H1 (cell line): ENCODE measurements at regions not wholly inside any gene's neighbourhood (a gene's known extent, or its start where the extent isn't known, plus 50 kb on each side); places are given as distances from the start of the nearest gene placed in this dataset.

ENCODE experiments used
- CTCF ChIA-PET: fragments of 300-600 bp; sonication (Branson Sonifier 250); formaldehyde crosslinking; loops from one replicate; lab custom pipeline; 2021; ENCODE audit not compliant: partially characterized antibody; lab: Charles Lee
- POLR2A ChIA-PET: fragments of 300-600 bp; sonication (Branson Sonifier 250); formaldehyde crosslinking; loops from one replicate; lab custom pipeline; 2021; ENCODE audit warnings: inconsistent platforms; ENCODE audit not compliant: partially characterized antibody; lab: Charles Lee
- DNase-seq, 2 experiments: peaks; one replicate each; pipeline versions ENCODE4 v3.0.0 to v3.0.0-alpha.2; 2010 to 2022; ENCODE audit warnings: low spot score in 2 of 2, low read depth in 1 of 2, mixed read lengths in 1 of 2
- FAIRE-seq: peaks from 2 replicates; lab custom pipeline; 2011; peaks lifted over from hg19 to GRCh38; lab: Jason Lieb, UNC
- H2AFZ ChIP-seq: 2 replicates; pipeline ENCODE4 v1.8.1; 2012; ENCODE audit warnings: low read length, inconsistent platforms
- H2AK5ac ChIP-seq: 2 replicates; pipeline ENCODE4 v1.6.1; 2013; ENCODE audit warnings: low read depth, low read length
- H2BK120ac ChIP-seq: replicated peaks from 2 replicates; pipeline ENCODE3; 2013; ENCODE audit warnings: low read depth, low read length, inconsistent platforms
- H2BK12ac ChIP-seq: 2 replicates; pipeline ENCODE4 v1.6.1; 2013; ENCODE audit warnings: low read depth, low read length
- H2BK15ac ChIP-seq: 2 replicates; pipeline ENCODE4 v1.6.1; 2013; ENCODE audit warnings: low read length
- H2BK20ac ChIP-seq: 2 replicates; pipeline ENCODE4 v1.6.1; 2013; ENCODE audit warnings: low read length
- H2BK5ac ChIP-seq: 2 replicates; pipeline ENCODE4 v1.6.1; 2013; ENCODE audit warnings: low read depth, low read length
- H3K14ac ChIP-seq: 2 replicates; pipeline ENCODE4 v1.6.1; 2013; ENCODE audit warnings: inconsistent platforms; ENCODE audit not compliant: insufficient read length
- H3K18ac ChIP-seq: 2 replicates; pipeline ENCODE4 v1.6.1; 2013; ENCODE audit warnings: low read length; ENCODE audit errors: extremely low read depth
- H3K23ac ChIP-seq: 2 replicates; pipeline ENCODE4 v1.6.1; 2013; ENCODE audit warnings: inconsistent platforms; ENCODE audit not compliant: insufficient read length
- H3K23me2 ChIP-seq: 2 replicates; pipeline ENCODE4 v1.6.1; 2013; ENCODE audit warnings: low read depth, low read length
- H3K27ac ChIP-seq: 2 replicates; pipeline ENCODE4 v1.6.1; 2011; ENCODE audit warnings: low read depth, low read length, inconsistent platforms
- H3K27me3 ChIP-seq, 4 experiments: replicated peaks in 1 of 4; 1 replicate in 1 of 4; 2 replicates in 3 of 4; pipeline versions ENCODE4 v1.6.1 to v1.8.1; 2011 to 2013; ENCODE audit warnings: low read length in 3 of 4, mild to moderate bottlenecking in 3 of 4, inconsistent platforms in 2 of 4, mixed read lengths in 2 of 4, moderate library complexity in 1 of 4; ENCODE audit not compliant: control insufficient read depth in 3 of 4, insufficient read depth in 3 of 4; ENCODE audit errors: extremely low read depth in 1 of 4
- H3K36me3 ChIP-seq, 4 experiments: 2 replicates each; pipeline versions ENCODE4 v1.6.1 to v1.8.1; 2011 to 2013; ENCODE audit warnings: mild to moderate bottlenecking in 4 of 4, low read length in 3 of 4, moderate library complexity in 2 of 4, control low read depth in 1 of 4, inconsistent platforms in 1 of 4; ENCODE audit not compliant: insufficient read depth in 4 of 4, control insufficient read depth in 2 of 4
- H3K4ac ChIP-seq: replicated peaks from 2 replicates; pipeline ENCODE3; 2013; ENCODE audit warnings: low read length, low read depth, mixed read lengths, inconsistent platforms; ENCODE audit not compliant: insufficient read length
- H3K4me1 ChIP-seq, 4 experiments: replicated peaks in 1 of 4; 1 replicate in 1 of 4; 2 replicates in 3 of 4; pipeline versions ENCODE4 v1.6.1 to v1.8.1; 2011 to 2013; ENCODE audit warnings: low read length in 3 of 4, inconsistent platforms in 2 of 4, mixed read lengths in 1 of 4; ENCODE audit not compliant: insufficient read depth in 4 of 4, control insufficient read depth in 3 of 4
- H3K4me2 ChIP-seq, 2 experiments: 2 replicates each; pipeline versions ENCODE4 v1.6.1 to v1.8.1; 2011 to 2013; ENCODE audit warnings: low read depth in 2 of 2, low read length in 2 of 2, control low read depth in 1 of 2, inconsistent platforms in 1 of 2, mild to moderate bottlenecking in 1 of 2; ENCODE audit not compliant: insufficient read depth in 1 of 2
- H3K4me3 ChIP-seq, 4 experiments: fragments of 200-600, 300-600 bp in 1 of 4; sonication (generic), shearing (Covaris generic), sonication (Bioruptor Twin) in 1 of 4; 2 replicates each; pipeline versions ENCODE4 v1.5.1 to v1.8.1; 2011 to 2016; ENCODE audit warnings: low read length in 4 of 4, low read depth in 3 of 4, control low read depth in 2 of 4, inconsistent platforms in 2 of 4, mild to moderate bottlenecking in 2 of 4, mixed read lengths in 1 of 4, moderate library complexity in 1 of 4; ENCODE audit not compliant: insufficient read depth in 2 of 4; ENCODE audit errors: extremely low read depth in 1 of 4
- H3K56ac ChIP-seq: replicated peaks from 2 replicates; pipeline ENCODE3; 2013; ENCODE audit warnings: low read depth, mild to moderate bottlenecking, mixed read lengths, low read length, inconsistent platforms; ENCODE audit not compliant: insufficient read length
- H3K79me1 ChIP-seq: 2 replicates; pipeline ENCODE4 v1.6.1; 2013; ENCODE audit warnings: low read depth, low read length, control low read depth
- H3K79me2 ChIP-seq, 2 experiments: 2 replicates each; pipeline versions ENCODE4 v1.6.1 to v1.8.1; 2012 to 2013; ENCODE audit warnings: low read length in 2 of 2, mild to moderate bottlenecking in 2 of 2, inconsistent platforms in 1 of 2; ENCODE audit not compliant: insufficient read depth in 2 of 2, control insufficient read depth in 1 of 2
- H3K9ac ChIP-seq, 4 experiments: replicated peaks in 1 of 4; 1 replicate in 1 of 4; 2 replicates in 3 of 4; pipeline versions ENCODE4 v1.6.1 to v1.8.1; 2011 to 2013; ENCODE audit warnings: low read depth in 3 of 4, low read length in 3 of 4, control low read depth in 2 of 4, mild to moderate bottlenecking in 2 of 4, moderate library complexity in 2 of 4, inconsistent platforms in 1 of 4; ENCODE audit errors: extremely low read depth in 1 of 4
- H3K9me3 ChIP-seq, 2 experiments: 2 replicates each; pipeline versions ENCODE4 v1.6.1 to v1.8.1; 2012 to 2013; ENCODE audit warnings: mild to moderate bottlenecking in 2 of 2, moderate library complexity in 2 of 2, control low read depth in 1 of 2, inconsistent platforms in 1 of 2, low read depth in 1 of 2, low read length in 1 of 2, mixed read lengths in 1 of 2; ENCODE audit not compliant: insufficient read depth in 2 of 2
- H4K20me1 ChIP-seq, 2 experiments: replicated peaks in 1 of 2; 2 replicates each; pipeline versions ENCODE3 to v1.8.1; 2011 to 2013; ENCODE audit warnings: inconsistent platforms in 2 of 2, low read length in 2 of 2, mild to moderate bottlenecking in 1 of 2; ENCODE audit not compliant: insufficient read depth in 2 of 2, control insufficient read depth in 1 of 2
- H4K5ac ChIP-seq: 2 replicates; pipeline ENCODE4 v1.6.1; 2013; ENCODE audit warnings: low read length, low read depth, mixed read lengths, inconsistent platforms; ENCODE audit not compliant: insufficient read length
- H4K8ac ChIP-seq: 2 replicates; pipeline ENCODE4 v1.8.0; 2013; ENCODE audit warnings: mild to moderate bottlenecking, moderate library complexity, low read length, inconsistent platforms; ENCODE audit not compliant: insufficient read depth; ENCODE audit errors: extremely low read depth
- H4K91ac ChIP-seq: replicated peaks from 2 replicates; pipeline ENCODE3; 2013; ENCODE audit warnings: low read length, mixed read lengths, inconsistent platforms; ENCODE audit not compliant: insufficient read length
- ATF3 ChIP-seq: IDR thresholded peaks from 2 replicates; pipeline ENCODE4 v1.6.1; 2011; ENCODE audit warnings: low read depth, mild to moderate bottlenecking, low read length; ENCODE audit not compliant: insufficient read depth
- CHD1 ChIP-seq: IDR thresholded peaks from 2 replicates; pipeline ENCODE4 v1.6.1; 2012; ENCODE audit warnings: low read depth, low read length, improper control_type of control experiment
- CREB1 ChIP-seq: IDR thresholded peaks from 2 replicates; pipeline ENCODE4 v1.6.1; 2012; ENCODE audit warnings: inconsistent platforms
- GTF2F1 ChIP-seq: IDR thresholded peaks from 2 replicates; pipeline ENCODE4 v1.6.1; 2012; ENCODE audit warnings: low read depth, low read length, improper control_type of control experiment, borderline replicate concordance
- HDAC2 ChIP-seq, 2 experiments: fragments of 300-600 bp in 1 of 2; sonication (generic) in 1 of 2; IDR thresholded peaks; 2 replicates each; pipeline ENCODE4 v1.6.1; 2011 to 2012; ENCODE audit warnings: low read depth in 2 of 2, low read length in 2 of 2, mild to moderate bottlenecking in 2 of 2, moderate library complexity in 2 of 2, borderline replicate concordance in 1 of 2, inconsistent platforms in 1 of 2
- HDAC6 ChIP-seq: IDR thresholded peaks from one replicate; pipeline ENCODE4 v1.7.1; 2012; ENCODE audit warnings: low read depth, mild to moderate bottlenecking, inconsistent platforms, low read length, moderate library complexity
- JUND ChIP-seq: IDR thresholded peaks from 2 replicates; pipeline ENCODE4 v1.6.1; 2011; ENCODE audit warnings: mild to moderate bottlenecking, improper control_type of control experiment, low read length
- KDM1A ChIP-seq: fragments of 200-600, 300-600 bp; sonication (generic); IDR thresholded peaks from 2 replicates; pipeline ENCODE4 v1.7.1; 2016; ENCODE audit warnings: mild to moderate bottlenecking, low read length, borderline replicate concordance
- POU5F1 ChIP-seq: IDR thresholded peaks from 2 replicates; pipeline ENCODE4 v1.6.1; 2011; ENCODE audit warnings: low read depth, mild to moderate bottlenecking, low read length, moderate library complexity
- SIRT6 ChIP-seq: IDR thresholded peaks from one replicate; pipeline ENCODE4 v1.7.1; 2012; ENCODE audit warnings: low read length, inconsistent platforms
- SP2 ChIP-seq: IDR thresholded peaks from 2 replicates; pipeline ENCODE4 v1.6.1; 2012; ENCODE audit warnings: mild to moderate bottlenecking, low read length, inconsistent platforms
- TAF1 ChIP-seq: IDR thresholded peaks from 2 replicates; pipeline ENCODE4 v1.6.1; 2011; ENCODE audit warnings: mild to moderate bottlenecking, low read depth, low read length
- WGBS, 2 experiments: shearing (Covaris generic) in 1 of 2; methylation state at CpG; one replicate each; pipeline versions ENCODE4 v1.1.6 to v1.1.7; 2013 to 2015; ENCODE audit warnings: low lambda C conversion rate in 2 of 2, mixed read lengths in 2 of 2, inconsistent platforms in 1 of 2, low coverage in 1 of 2, missing lambda C conversion rate in 1 of 2; ENCODE audit not compliant: insufficient replicate concordance in 2 of 2, insufficient coverage in 1 of 2, insufficient read length in 1 of 2; ENCODE audit errors: extremely low coverage in 1 of 2, missing lambda C conversion rate in 1 of 2; 5-methylcytosine and 5-hydroxymethylcytosine counted together
- TF ChIP-seq, protein P1 (sequence below): IDR thresholded peaks from 2 replicates; pipeline ENCODE4 v1.6.1; 2012; ENCODE audit warnings: low read length, inconsistent platforms

DNA sequence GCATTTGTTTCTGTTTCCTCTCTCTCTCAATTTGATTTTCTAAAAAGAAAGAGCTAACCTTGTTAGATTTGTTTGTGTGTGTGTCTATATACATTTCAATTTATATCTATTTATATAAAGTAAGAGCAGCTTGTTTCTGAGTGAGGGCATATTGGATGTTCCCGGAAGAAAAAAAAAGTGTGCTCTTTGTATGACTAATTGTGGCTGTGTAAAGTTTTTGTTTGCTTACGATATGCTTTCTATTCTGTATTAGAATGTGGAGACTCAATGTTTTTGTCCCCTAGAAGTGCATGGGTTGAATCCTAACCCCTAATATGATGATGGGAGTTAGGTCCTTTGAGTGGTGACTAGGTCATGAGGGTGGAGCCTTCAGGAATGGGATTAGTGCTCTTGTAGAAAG, 66.6 kb upstream of the C1QTNF9B start:
- Histone ChIP-seq H3K4me2 (no peak overlapping the region), H3K4ac (no peak overlapping the region), H2BK5ac (no peak overlapping the region), H3K79me2 (no peaks in the 10 kb centered on the region), H3K9ac (no peak overlapping the region), H2BK120ac (no peak overlapping the region), H2BK20ac (no peak overlapping the region), H2BK12ac (no peak overlapping the region), H4K91ac (no peak overlapping the region), H3K27me3 (no peaks in the 10 kb centered on the region), H3K9me3 (no peaks in the 10 kb centered on the region), H3K36me3 (no peaks in the 10 kb centered on the region), H2AK5ac (no peak overlapping the region), H2AFZ (no peak overlapping the region), H3K4me3 (no peak overlapping the region), H3K14ac (no peak overlapping the region), H3K4me1 (no peaks in the 10 kb centered on the region), H3K56ac (no peak overlapping the region), H4K8ac (no peak overlapping the region), H4K5ac (no peak overlapping the region), H3K79me1 (no peaks in the 10 kb centered on the region), H2BK15ac (no peak overlapping the region), H3K23ac (no peak overlapping the region), H3K27ac (no peak overlapping the region), H4K20me1 (no peaks in the 10 kb centered on the region), H3K18ac (no peak overlapping the region), H3K23me2 (no peaks in the 10 kb centered on the region)
- no peak for FAIRE-seq
- CTCF ChIA-PET = interaction anchor here (1.3 to 1.5 kb wide), 2 partner anchors 11 to 187 kb away, joined by 3 to 4 read pairs; no protein-coding TSS in a partner anchor
- WGBS, 2 experiments = 93% methylated on average over 2 of the region's 2 CpGs; no CpG with 5 or more reads in 1 of the 2 experiments
- DNase-seq = no peak
- POLR2A ChIA-PET = no interaction called here
- TF ChIP-seq HDAC2 (IDR thresholded peaks at IDR 0.05; ENCODE audit: borderline replicate concordance in 1 of 2, low read depth in 2 of 2, low read length in 2 of 2) (no peak), CHD1 (no peak), POU5F1 (no peak), JUND (no peak), SP2 (no peak), GTF2F1 (no peak), SIRT6 (no peak), CREB1 (no peak), ATF3 (no peak), TAF1 (no peak), KDM1A (no peak), HDAC6 (no peak)
- TF ChIP-seq, protein P1, sequence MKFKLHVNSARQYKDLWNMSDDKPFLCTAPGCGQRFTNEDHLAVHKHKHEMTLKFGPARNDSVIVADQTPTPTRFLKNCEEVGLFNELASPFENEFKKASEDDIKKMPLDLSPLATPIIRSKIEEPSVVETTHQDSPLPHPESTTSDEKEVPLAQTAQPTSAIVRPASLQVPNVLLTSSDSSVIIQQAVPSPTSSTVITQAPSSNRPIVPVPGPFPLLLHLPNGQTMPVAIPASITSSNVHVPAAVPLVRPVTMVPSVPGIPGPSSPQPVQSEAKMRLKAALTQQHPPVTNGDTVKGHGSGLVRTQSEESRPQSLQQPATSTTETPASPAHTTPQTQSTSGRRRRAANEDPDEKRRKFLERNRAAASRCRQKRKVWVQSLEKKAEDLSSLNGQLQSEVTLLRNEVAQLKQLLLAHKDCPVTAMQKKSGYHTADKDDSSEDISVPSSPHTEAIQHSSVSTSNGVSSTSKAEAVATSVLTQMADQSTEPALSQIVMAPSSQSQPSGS = no peak
